Right kidney (tissue), 1 donor: ENCODE measurements at regions not wholly inside any gene's neighbourhood (a gene's known extent, or its start where the extent isn't known, plus 50 kb on each side); places are given as distances from the start of the nearest gene placed in this dataset.
"Not testable (repeated sequence)": the region's sequence is repeated elsewhere in the genome, so short reads cannot be mapped to it uniquely, and the experiment has no call there.

Experiments used
- DNase-seq: peaks from one replicate; pipeline ENCODE4 v3.0.0-alpha.2; 2016

- not testable (repeated sequence) for DNase-seq
Observed at GRCh38 chr11:135011313-135011712, 599.3 kb upstream of the B3GAT1 start.

DNA sequence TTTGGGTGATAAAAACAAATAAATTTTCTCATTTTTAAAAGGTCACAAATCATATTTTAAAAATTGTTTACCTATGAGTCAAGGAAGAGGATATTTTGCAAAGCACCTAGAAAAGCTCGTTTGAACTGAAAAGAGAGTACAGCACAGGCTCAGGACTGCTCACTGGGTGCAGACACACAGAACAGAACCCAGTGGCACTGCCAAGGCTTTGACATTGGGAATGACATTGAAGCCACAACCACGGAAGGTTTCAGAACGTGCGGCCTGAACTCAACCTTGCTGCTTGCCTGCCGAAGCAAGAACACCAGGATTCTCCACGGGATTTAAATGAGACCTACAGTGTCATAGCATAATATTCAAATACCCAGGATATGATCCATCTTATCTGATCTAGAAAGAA is 597.1 kb upstream of the B3GAT1 start:
- no peak for DNase-seq

DNA sequence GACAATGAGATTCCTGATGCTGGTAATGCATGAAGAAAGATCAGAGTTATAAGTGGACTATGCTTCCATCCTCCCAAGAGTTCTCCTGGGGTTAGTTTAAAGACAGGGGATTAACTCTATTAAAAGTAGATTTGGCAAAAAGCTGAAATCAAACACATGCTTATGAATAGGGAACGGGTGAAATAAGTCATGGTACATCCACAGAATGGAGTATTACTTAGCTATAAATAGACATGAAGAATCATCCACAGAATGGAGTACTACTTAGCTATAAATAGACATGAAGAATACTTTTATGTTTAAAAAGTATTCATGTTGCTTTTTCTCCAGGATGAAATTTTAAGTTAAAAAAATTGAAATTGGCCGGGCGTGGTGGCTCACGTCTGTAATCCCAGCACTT is 596.4 kb upstream of the B3GAT1 start:
- no peak for DNase-seq

DNA sequence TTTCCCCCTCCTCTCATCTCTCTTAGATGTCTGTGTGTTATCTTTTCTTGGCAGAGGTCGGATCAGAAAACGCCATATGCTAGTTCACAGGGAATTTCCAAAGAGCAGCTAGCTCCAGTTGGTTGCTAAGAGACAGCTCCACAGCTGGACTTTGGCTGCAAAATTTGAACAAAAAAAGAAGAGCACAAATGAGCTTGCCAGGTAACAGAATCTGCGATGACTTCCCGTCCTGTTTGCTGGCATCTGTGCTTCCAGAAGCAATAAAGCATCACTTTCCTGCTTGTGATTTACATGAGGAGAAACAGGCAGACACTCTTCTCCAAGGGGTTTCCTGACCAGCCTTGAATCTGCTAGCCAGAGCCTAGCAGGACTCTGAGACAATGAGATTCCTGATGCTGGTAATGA is 596.0 kb upstream of the B3GAT1 start:
- DNase-seq, result peak; percentile 18

DNA sequence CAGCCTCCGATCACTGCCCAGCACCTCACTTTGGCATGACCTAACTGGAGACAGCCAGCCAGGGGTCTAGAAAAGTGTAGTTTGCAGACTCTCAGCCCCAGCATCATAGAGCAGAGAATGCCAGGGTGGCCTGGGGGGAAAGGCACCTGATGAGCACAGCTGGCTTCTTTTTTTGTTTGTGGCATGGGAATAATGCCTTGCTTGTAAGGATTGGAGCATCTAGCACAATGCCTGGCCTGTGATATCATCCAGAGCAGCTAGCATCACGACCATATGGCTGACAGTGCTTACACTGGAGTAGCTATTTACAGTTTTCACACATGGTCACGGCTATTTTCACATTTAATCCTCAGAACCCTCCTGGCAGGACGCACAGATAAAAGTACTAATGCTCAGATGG is 594.8 kb upstream of the B3GAT1 start:
- no peak for DNase-seq

- DNase-seq, result peak; percentile 17
Observed at GRCh38 chr11:135004495-135004894, 592.5 kb upstream of the B3GAT1 start.

DNA sequence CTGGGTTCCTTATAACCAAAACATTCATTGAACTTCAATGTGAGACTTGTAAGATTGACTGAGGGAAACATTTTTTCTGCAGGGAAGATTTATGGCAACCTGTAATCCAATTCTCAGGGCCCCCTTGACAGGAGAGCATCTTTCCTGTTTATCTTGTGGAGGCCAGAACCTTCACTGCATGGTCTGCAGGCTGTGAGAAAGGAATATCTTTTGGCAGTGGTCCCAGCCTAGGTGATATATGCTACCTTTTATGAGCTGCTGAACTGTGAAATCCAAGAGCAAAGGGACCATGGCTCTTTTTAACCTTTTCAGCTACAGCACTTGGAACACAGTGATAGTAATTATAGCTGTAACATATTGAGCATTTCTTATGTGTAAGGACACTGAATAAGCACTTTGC is 590.2 kb upstream of the B3GAT1 start:
- peak; percentile 14 for DNase-seq

- no peak for DNase-seq
Observed at GRCh38 chr11:135001581-135001980, 589.5 kb upstream of the B3GAT1 start.

GRCh38 chr11:135001065-135001464 is 589.0 kb upstream of the B3GAT1 start:
- DNase-seq, result not testable (repeated sequence)

GRCh38 chr11:134999590-134999989 is 587.5 kb upstream of the B3GAT1 start:
- DNase-seq, result no peak

- no peak for DNase-seq
Observed at GRCh38 chr11:134997652-134998320, 585.7 kb upstream of the B3GAT1 start.

DNA sequence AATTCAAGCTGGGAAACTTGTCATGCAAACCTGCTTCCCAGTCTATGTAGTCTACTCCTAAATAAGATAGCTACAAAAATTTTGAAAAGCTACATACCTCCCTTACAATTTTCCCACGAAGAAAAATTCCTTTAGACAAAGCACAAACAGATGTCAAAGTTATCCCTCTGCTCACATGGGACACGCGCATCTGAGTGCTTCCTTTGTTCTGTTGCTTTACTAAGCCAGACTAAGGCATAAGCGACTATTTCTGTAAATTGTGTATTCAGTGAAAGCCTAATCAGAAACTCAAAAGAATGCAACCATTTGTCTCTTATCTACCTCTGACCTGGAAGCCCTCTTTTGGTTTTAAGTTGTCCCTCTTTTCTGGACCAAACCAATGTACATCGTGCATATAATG is 583.7 kb upstream of the B3GAT1 start:
- no peak for DNase-seq

DNA sequence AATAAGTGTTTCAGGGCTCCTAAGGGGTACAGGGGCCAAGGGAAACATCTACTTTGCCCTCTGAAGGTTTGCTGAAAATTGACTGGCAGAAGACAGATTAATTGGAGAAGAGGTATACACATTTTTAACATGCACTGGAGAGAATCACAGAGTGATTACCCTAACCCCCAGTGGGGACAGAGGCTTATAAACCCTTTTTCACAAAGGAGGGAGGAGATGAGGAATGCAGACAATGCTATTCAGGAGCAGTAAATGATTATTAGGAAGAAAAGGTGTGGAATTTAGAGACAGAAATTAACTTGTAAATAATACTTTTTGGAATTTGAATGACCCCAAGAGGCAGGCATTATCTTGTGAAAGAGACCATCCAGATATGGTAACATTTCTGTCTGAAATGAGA is 582.4 kb upstream of the B3GAT1 start:
- DNase-seq, result no peak

DNA sequence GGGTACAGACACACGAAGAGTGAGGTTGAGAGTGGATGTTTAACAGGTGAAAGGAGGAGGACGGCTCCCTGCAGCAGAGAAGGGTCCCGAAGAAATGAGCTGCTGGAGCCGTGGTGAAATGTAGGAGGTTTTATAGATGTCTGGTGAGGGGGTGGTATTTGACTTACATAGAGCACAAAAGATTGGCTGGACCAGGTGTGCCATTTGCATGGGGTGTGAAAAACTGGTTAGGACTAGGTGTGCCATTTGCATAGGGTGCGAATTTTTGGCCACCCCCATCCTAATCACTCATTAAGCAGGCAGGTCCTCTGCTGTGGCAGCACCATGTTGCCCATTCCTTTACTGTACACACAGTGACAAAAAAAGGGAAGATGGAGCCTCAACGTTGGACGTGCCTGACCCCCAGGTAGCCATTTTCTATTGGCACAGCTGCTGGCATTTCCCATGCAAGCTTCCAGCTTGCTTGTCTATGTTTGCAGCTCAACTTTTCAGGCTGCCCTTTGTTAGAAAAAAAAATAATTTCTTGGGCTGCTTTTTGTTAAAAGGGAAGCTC is 581.7 kb upstream of the B3GAT1 start:
- no peak for DNase-seq

- no peak for DNase-seq
Observed at GRCh38 chr11:134992981-134993380, 580.9 kb upstream of the B3GAT1 start.

DNA sequence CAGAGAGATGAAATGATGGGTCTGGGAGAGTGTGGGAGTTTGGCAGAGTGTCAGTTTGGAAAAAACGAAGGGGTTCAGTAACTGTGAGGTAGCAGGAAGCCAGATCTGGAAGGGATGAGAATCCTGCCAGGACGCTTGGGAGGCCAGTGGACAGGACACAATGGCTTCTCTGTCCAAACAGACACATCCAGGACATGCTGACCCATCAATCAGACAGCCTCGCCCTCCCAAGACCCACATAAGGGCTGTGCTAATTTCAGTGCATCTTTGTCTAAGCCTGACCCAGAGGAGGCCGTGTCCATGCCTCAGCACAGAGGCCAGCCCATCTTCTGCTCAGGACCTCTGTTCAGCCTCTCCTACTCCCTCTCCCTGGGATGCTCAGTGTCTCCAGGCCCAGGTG is 576.5 kb upstream of the B3GAT1 start:
- DNase-seq, result no peak

DNA sequence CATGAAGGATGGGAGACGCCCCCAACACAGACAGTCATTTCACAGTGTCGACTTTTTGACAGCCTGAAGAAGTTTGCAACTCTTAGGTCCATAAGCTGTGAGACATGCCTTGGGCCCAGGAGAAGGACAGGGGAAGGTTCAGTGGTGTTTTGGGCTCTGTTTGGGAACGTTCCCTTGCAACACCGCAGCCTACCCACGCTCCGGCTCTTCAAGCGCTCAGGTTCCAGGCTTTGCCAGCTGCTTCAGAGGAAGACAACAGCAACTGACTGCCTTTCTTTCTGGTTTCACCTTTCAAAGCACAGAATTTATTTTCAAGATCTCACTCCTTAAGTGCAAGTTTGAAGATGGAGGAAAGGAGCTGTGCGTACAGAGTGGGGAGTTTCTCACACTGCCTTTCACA is 575.8 kb upstream of the B3GAT1 start:
- DNase-seq, result no peak

- DNase-seq, result no peak
Observed at GRCh38 chr11:134987223-134987768, 575.3 kb upstream of the B3GAT1 start.

GRCh38 chr11:134984421-134984820 is 572.4 kb upstream of the B3GAT1 start:
- no peak for DNase-seq

GRCh38 chr11:134982432-134982831 is 570.4 kb upstream of the B3GAT1 start:
- DNase-seq, result not testable (repeated sequence)

GRCh38 chr11:134981835-134982234 is 569.8 kb upstream of the B3GAT1 start:
- DNase-seq, result no peak

DNA sequence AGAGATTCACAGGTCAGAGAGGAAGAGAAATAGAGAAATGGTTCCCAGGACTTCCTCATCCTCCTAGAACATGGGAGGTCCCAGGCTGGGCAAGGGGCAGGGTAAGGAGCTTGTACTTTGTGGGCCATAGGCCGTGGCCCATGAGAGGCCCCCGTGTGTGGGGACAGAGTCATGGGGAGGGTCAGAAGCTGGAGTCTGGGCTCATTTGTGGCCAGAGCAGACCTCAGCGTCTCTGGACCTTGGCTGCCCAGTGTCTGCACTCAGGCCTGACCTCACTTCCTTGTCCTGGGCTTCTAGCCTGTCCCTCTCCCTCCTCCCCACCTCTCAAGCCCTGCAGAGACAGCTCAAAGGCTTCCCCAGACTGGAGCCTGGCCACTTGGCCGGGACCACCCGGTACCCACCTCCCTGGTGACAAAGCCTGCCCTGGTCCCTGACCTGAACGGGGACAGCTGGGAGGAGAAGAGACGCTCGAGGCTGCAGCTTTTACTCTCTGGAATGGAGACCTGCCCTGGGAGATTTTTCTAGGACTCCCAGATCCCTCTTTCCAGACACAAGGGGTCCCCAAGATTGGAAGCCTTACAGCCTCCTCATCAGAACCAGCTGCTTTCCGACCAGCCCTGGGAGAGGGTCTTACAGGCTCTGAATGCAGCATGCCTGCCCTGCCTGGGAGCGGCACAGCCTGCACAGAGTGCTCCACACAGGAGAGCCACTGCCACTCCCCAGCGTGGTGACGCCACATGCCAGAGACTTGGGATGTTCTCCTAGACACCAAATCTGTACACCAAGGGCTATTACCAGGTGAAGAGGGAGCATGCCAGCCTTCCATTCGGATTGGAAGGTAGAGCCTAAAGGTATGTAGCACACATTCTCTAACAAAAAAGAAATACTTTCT is 569.0 kb upstream of the B3GAT1 start:
- no peak for DNase-seq

GRCh38 chr11:134979089-134979457 is 567.0 kb upstream of the B3GAT1 start:
- not testable (repeated sequence) for DNase-seq
